ENCODE measurements at regions not wholly inside any gene's neighbourhood (a gene's known extent, or its start where the extent isn't known, plus 50 kb on each side); places are given as distances from the start of the nearest gene placed in this dataset.

- no peak for DNase-seq (ENCODE audit: extremely low read depth, low read depth)
- H3K4me3 ChIP-seq (replicated peaks; ENCODE audit: low read depth, low read length) = no peak overlapping the region
- TF ChIP-seq CTCF (IDR thresholded peaks at IDR 0.05; ENCODE audit: low read depth, low read length, missing control alignments) = no peak
Observed at GRCh38 chr3:161781381-161781780, 284.8 kb downstream of the OTOL1 start.

GRCh38 chr3:161793194-161793930, 296.8 kb downstream of the OTOL1 start:
- no peak overlapping the region for H3K4me3 ChIP-seq (replicated peaks; ENCODE audit: low read depth, low read length)
- TF ChIP-seq CTCF (IDR thresholded peaks at IDR 0.05; ENCODE audit: low read depth, low read length, missing control alignments) = no peak
- no peak for DNase-seq (ENCODE audit: extremely low read depth, low read depth)

GRCh38 chr3:161794551-161794950, 297.9 kb downstream of the OTOL1 start:
- TF ChIP-seq CTCF (IDR thresholded peaks at IDR 0.05; ENCODE audit: low read depth, low read length, missing control alignments) = no peak

GRCh38 chr3:161796312-161796711, 299.7 kb downstream of the OTOL1 start:
- no peak for DNase-seq (ENCODE audit: extremely low read depth, low read depth)
- H3K4me3 ChIP-seq (replicated peaks; ENCODE audit: low read depth, low read length) = no peak overlapping the region
- no peak for TF ChIP-seq CTCF (IDR thresholded peaks at IDR 0.05; ENCODE audit: low read depth, low read length, missing control alignments)

More at GRCh38 chr3:161794551-161794950, 297.9 kb downstream of the OTOL1 start:
- DNase-seq (ENCODE audit: extremely low read depth, low read depth) = no peak
- H3K4me3 ChIP-seq (replicated peaks; ENCODE audit: low read depth, low read length) = no peak overlapping the region

- no peak for DNase-seq (ENCODE audit: extremely low read depth, low read depth)
- no peak for TF ChIP-seq CTCF (IDR thresholded peaks at IDR 0.05; ENCODE audit: low read depth, low read length, missing control alignments)
- H3K4me3 ChIP-seq (replicated peaks; ENCODE audit: low read depth, low read length) = no peak overlapping the region
Observed at GRCh38 chr3:161796780-161797179, 300.2 kb downstream of the OTOL1 start.

GRCh38 chr3:161798016-161798415, 301.4 kb downstream of the OTOL1 start:
- TF ChIP-seq CTCF (IDR thresholded peaks at IDR 0.05; ENCODE audit: low read depth, low read length, missing control alignments) = no peak
- DNase-seq (ENCODE audit: extremely low read depth, low read depth) = no peak
- H3K4me3 ChIP-seq (replicated peaks; ENCODE audit: low read depth, low read length) = no peak overlapping the region
